ENCODE measurements at regions not wholly inside any gene's neighbourhood (a gene's known extent, or its start where the extent isn't known, plus 50 kb on each side); places are given as distances from the start of the nearest gene placed in this dataset.

DNA sequence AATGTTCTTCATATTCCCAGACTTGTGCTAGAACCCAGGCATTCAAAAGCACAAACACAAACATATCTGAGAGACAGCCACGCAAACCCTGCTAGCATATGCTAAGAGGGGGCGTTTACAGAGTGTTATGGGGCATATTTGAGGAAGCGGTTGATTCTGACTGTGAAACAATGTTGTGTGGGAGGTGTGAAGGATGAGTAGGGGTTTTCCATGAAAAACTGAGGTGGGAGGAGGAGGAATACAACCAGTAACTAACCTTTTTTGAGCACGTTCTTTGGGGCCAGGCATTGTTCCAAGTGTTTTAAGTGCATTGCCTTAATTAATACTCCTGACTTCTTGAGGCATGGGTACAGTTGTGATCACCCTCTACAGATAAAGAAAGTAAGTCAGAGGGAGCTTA, 499.5 kb downstream of the AACS start:
- H3K23ac ChIP-seq (ENCODE audit: insufficient read length, low read depth, low read length) = no peak overlapping the region
- no peak overlapping the region for H2BK120ac ChIP-seq (ENCODE audit: low read depth, low read length, poor library complexity, severe bottlenecking)
- 0 out of 4 replicates have a peak, but pooled peaks cover 0 to 7% of the 10 kb centered on the region in 2 experiments for H3K4me1 Mint-ChIP-seq
- no peaks in the 10 kb centered on the region for H3K27me3 ChIP-seq (ENCODE audit: insufficient read depth, low read length)
- H4K20me1 ChIP-seq (ENCODE audit: control insufficient read depth, insufficient read depth, insufficient read length) = no peaks in the 10 kb centered on the region
- H3K9me3 ChIP-seq (ENCODE audit: control insufficient read depth, low read depth, low read length) = no peaks in the 10 kb centered on the region
- H3K4me2 ChIP-seq (ENCODE audit: insufficient read depth, insufficient read length, low read length) = no peak overlapping the region
- H3K4ac ChIP-seq (ENCODE audit: low read depth, low read length) = no peak overlapping the region
- no peak overlapping the region for H3K27ac ChIP-seq (ENCODE audit: insufficient read length, low read depth, low read length)
- H3K9me3 Mint-ChIP-seq = peaks cover 3 to 9% of the 10 kb centered on the region in 2 experiments; a peak in 4 of 5 replicates
- H3K14ac ChIP-seq (ENCODE audit: insufficient read depth, low read length) = no peak overlapping the region
- H3K4me3 Mint-ChIP-seq = no peak overlapping the region
- peaks cover 2% of the 10 kb centered on the region for H3K27me3 Mint-ChIP-seq (ENCODE audit: low read depth)
- no peaks in the 10 kb centered on the region for H3K23me2 ChIP-seq (ENCODE audit: insufficient read length, low read depth, low read length, poor library complexity, severe bottlenecking)
- H3K36me3 Mint-ChIP-seq (ENCODE audit: insufficient read depth in 1 of 3, low read depth in 3 of 3) = peaks cover 0 to 8% (median 0%) of the 10 kb centered on the region in 3 experiments; a peak in 3 of 7 replicates
- no peak overlapping the region for H3T11ph ChIP-seq (ENCODE audit: low read length)
- H2BK5ac ChIP-seq (ENCODE audit: insufficient read length, low read length) = no peak overlapping the region
- TF ChIP-seq, protein P1, sequence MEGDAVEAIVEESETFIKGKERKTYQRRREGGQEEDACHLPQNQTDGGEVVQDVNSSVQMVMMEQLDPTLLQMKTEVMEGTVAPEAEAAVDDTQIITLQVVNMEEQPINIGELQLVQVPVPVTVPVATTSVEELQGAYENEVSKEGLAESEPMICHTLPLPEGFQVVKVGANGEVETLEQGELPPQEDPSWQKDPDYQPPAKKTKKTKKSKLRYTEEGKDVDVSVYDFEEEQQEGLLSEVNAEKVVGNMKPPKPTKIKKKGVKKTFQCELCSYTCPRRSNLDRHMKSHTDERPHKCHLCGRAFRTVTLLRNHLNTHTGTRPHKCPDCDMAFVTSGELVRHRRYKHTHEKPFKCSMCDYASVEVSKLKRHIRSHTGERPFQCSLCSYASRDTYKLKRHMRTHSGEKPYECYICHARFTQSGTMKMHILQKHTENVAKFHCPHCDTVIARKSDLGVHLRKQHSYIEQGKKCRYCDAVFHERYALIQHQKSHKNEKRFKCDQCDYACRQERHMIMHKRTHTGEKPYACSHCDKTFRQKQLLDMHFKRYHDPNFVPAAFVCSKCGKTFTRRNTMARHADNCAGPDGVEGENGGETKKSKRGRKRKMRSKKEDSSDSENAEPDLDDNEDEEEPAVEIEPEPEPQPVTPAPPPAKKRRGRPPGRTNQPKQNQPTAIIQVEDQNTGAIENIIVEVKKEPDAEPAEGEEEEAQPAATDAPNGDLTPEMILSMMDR (conservative IDR thresholded peaks at IDR 0.05) = no peak
- no peak overlapping the region for H2BK15ac ChIP-seq (ENCODE audit: low read depth, low read length)
- H3K9ac ChIP-seq (ENCODE audit: extremely low read depth, insufficient read length, low read length) = no peak overlapping the region
- H3K27ac Mint-ChIP-seq = no peak overlapping the region; a peak in 1 of 7 replicates
- DNase-seq = no peak
- no peak overlapping the region for H4K91ac ChIP-seq (ENCODE audit: insufficient read length, low read depth, low read length)
- WGBS (ENCODE audit: extremely low coverage, insufficient read length, low lambda C conversion rate) = no CpG with 5 or more reads among the region's 4 CpGs
- no peaks in the 10 kb centered on the region for H3K79me1 ChIP-seq (ENCODE audit: insufficient read depth, low read depth, low read length, poor library complexity, severe bottlenecking)
- H3K79me2 ChIP-seq (ENCODE audit: insufficient read depth, low read length) = no peaks in the 10 kb centered on the region
- H2AK5ac ChIP-seq (ENCODE audit: insufficient read length, low read length) = no peak overlapping the region
- H2BK12ac ChIP-seq (ENCODE audit: insufficient read length, low read depth, low read length) = no peak overlapping the region
- H2AFZ ChIP-seq (ENCODE audit: low read length) = no peak overlapping the region
- H4K8ac ChIP-seq (replicated peaks; ENCODE audit: insufficient read length, low read depth, low read length) = no peak overlapping the region
- H3K56ac ChIP-seq (ENCODE audit: insufficient read length, low read depth, low read length) = no peak overlapping the region
- H3K4me1 ChIP-seq (ENCODE audit: insufficient read depth, low read length) = no peaks in the 10 kb centered on the region; the same call in 1 of the 2 replicates
- H3K18ac ChIP-seq (ENCODE audit: insufficient read length, low read depth, low read length) = no peak overlapping the region
- no peak overlapping the region for H2BK20ac ChIP-seq (ENCODE audit: low read depth, low read length, poor library complexity, severe bottlenecking)
- no peak overlapping the region for H4K5ac ChIP-seq (ENCODE audit: insufficient read length, low read depth, low read length)

Data from H9 (cell line).